H4 (cell line): ENCODE measurements at regions not wholly inside any gene's neighbourhood (a gene's known extent, or its start where the extent isn't known, plus 50 kb on each side); places are given as distances from the start of the nearest gene placed in this dataset.

ENCODE experiments used
- DNase-seq: peaks from one replicate; pipeline ENCODE4 v3.0.0-alpha.2; 2015; ENCODE audit warnings: low spot score

GRCh38 chr9:79895232-79895631 is 323.5 kb downstream of the TLE4 start:
- no peak for DNase-seq

DNA sequence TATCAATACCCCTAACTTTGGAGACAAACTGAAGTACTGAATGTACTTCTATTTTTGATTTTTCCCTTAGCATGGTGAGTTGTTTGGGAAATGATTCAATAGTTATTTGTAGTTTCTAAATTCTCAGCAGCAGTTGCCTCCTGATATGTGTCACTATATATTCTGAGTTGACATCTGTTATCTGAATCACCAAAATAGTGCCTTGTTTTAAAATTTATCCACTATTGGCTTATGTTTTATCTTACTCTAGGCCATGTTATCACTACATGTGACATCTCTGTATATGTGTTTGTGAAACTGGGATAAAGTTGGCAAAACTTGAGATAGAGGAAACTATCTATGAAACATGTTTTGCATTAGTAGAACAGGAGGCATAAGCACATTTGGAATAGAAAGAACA is 317.6 kb downstream of the TLE4 start:
- no peak for DNase-seq

DNA sequence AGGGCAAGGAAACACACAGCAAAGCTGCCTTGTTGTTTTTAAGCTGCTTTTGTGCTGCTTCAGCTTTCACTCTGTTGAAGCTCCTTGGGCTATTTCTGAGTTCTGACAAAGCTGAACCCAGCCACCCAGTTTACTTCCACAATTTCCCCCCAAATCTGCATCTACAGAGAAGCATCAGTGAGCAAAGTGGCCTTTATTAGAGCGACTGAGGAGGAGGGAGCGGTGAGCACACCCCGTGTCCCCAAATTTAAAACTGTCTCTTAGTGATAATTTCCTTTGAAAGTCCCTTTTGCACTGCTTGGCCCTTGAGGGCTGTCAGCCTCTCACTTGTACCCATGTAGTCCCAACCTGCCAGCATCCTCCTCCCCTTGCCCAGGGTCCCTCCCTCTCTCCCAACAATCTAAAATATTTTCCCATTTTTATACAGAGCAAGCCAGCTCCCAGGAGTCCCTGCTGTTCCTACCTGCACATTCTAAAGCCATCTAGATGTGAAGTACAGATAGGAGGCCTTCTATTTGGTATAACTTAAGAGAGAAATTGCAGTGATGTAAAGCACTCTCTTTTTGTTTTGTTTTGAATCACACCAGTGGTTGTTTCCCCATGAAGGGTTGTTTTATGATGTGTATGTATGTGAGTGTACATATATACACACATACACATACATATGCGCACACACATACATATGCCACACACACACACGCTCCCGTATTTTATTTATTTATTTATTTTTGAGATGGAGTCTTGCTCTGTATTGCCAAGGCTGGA is 313.5 kb downstream of the TLE4 start:
- no peak for DNase-seq

DNA sequence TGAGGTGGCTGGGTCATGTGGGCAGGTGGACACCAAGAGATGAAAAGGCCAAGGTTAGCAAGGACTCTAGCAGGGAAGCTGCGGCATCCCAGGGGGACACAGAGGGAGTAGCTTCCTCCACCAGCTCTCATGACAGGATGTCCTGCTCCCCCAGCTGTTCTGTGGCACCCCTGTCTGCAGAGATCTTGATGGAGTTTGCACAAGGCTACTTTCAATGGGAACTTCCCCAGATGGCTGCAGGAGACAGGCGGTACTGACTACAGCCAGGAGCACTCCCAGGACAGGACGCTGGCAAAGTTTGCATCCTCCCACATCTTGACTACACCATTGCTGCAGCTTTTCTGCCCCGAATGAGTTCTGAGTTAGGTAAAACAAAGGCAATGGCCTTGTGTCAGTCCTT is 312.8 kb downstream of the TLE4 start:
- DNase-seq: no peak

DNA sequence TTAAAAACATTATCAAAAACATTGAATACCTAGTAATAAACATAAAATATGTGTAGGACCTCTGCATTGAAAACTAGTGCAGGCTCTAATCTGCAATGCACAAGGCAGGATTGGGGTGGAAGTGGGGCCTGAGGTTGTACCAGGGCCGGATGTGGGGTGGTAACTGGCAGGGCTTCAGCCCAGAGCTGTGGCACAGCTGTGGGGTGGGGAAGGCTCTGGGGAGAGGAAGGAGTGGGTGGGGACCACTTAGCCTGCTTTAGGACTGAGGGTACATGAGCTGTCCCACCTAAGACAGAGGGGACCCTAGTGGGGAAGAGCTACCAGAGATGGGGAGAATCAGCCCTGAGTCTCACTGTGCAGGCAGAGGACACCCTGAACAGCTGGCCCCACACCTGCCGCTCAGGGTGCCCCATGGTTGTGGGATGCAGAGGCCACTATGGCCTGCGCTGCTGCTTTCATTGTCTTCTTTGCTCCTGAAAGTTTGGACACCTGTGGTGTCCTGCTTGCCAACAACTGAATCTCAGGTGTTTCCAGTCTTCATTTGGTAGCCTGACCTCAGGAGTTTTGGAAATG is 311.4 kb downstream of the TLE4 start:
- DNase-seq: no peak

DNA sequence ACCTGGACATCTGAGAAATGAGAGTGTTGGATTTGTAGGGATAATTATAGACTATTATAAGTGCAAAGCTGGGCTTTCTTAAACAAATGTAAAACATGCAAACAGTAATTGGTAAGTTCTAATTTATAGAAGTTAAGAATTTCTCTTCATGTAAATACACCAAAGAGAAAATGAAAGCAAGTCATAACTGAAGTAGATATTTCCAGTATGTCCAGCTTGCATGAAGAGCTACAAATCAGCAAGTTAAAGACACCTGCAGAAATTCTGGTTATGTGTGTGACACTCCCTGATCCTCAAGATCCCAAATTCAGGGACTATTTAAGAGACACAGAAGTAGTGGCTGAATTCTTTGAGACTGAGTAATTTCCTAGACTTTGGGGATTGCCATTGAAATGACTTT is 308.9 kb downstream of the TLE4 start:
- no peak for DNase-seq

GRCh38 chr9:79877943-79878602 is 306.3 kb downstream of the TLE4 start:
- DNase-seq: no peak

GRCh38 chr9:79868567-79869189 is 296.9 kb downstream of the TLE4 start:
- DNase-seq: no peak

DNA sequence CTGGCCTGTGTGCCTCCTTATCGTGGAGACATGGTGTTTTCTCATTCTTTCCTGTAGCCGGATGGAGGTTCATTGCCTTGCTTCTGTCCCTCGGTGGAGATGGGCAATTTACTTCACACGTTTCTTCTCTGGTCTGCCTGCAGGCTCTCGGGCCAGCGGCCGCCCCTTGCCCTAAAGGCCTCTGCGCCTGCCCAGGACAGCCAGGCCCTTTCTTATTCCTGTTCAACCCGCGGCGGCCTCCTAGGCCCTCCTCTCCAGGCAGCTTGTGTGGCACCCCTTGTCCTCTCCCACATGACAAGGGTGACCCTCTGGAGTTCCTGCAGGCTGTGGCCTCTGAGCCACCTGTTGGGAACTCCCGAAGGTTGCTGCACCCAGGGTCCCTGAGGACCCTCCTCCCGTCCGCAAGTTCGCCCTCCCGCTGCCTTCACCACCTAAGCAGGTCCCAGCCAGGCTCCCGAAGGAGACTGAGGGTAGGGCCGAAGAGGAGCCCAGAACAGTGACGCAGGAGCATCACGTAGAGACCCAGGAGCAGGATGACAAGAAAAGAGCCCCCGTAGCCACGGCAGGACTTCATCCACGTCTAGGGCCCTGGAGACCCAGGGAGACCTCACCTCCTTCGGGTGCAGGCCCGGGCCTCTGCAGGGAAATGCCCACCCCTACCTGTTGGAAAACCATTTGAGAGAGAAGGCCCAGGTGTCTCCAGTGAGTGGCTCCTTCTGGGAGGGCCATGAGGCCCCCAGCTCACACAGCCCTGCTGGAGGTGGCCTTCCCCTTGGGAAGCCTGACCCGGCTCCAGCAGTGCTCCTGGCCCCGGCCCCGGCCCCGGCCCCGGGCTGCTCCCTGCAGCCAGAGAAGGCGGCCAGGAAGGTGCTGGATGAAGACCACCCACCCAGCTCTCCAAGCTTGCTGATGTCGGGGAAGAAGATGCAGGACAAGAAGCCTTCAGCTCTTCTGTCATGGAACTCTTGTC is 291.4 kb downstream of the TLE4 start:
- no peak for DNase-seq

GRCh38 chr9:79858508-79858907 is 286.7 kb downstream of the TLE4 start:
- peak; percentile 83 for DNase-seq

DNA sequence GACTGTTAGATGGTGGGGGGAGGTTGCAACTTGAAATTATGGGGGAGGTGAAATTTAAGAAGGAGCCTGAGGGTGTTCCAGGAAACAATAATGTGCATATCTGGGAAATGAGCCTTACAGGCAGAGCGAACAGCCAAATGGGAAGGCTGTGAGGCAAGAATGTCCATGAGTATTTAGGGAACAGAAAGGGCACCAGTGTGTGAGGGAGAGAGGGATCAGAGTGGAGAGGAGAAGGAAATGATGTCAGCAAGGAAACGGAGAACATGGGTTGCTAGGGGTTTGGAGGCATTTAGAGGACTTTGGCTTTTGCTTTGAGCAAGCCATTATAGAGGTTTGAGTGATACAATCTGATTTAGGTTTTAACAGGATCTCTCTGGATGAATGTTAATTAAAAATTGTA is 285.4 kb downstream of the TLE4 start:
- peak; percentile 13 for DNase-seq

- no peak for DNase-seq
Observed at GRCh38 chr9:79847074-79847473, 275.3 kb downstream of the TLE4 start.

DNA sequence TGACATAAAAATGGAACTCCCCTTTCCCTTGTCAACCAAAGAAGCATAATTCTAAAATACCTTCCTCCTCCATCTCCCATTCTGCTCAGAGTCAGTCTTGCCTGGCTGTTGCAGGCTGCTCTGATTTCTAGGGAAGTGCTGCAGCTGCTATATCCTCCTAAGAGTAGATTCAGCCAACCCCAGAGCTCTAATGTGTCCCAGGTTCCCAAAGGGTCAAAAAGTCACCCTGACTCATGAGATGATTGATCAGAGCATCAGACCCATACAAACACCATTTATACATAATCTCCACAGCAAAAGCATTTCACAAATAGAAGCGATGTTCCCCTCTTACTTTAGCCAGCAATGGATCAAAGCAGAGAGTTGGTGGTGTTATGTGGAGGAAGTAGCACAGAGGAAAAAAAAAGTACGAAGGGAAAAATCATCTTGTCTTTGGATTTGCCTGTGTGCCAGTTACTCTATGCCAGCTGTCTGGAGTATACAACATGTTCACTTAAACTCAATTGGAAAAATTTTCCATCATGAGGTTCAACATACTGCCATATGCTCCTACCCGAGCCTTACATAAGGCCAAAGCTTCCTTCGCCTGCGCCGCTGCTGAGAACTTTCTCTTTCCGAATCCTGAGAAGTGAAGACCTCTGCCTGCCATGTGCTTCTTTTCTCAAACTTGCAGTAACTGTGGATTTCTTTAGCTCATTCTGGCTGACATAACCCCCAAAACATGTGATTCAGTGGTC is 258.0 kb downstream of the TLE4 start:
- DNase-seq: no peak

GRCh38 chr9:79824265-79824664 is 252.5 kb downstream of the TLE4 start:
- no peak for DNase-seq

DNA sequence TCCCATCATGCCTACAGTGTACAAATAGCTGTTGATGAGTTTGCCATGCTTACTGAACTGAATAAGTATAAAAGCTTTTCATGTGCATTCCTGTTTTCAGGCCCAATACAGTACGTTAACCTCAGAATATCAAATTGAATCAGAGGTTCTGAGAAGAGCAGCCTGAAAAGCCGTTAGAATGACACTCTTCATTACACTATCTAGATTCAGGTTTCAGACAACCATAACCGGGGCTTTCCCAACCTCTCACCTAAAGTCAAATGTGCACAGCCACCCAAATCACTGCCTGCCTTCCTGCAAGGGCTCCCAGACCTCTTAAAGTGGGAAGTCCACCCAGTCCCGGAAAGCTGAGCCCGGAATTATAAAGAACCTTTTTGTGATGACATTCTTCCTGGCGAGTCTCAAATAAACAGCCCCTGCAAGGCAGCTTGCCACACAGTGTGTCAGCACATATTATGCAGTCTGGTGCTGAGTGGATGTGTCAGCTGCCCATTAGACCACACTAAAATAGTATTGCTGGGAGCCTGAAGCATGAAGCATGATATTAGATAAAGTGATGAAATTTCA is 245.8 kb downstream of the TLE4 start:
- peak; percentile 13 for DNase-seq

GRCh38 chr9:79813258-79813638 is 241.5 kb downstream of the TLE4 start:
- DNase-seq: no peak

DNA sequence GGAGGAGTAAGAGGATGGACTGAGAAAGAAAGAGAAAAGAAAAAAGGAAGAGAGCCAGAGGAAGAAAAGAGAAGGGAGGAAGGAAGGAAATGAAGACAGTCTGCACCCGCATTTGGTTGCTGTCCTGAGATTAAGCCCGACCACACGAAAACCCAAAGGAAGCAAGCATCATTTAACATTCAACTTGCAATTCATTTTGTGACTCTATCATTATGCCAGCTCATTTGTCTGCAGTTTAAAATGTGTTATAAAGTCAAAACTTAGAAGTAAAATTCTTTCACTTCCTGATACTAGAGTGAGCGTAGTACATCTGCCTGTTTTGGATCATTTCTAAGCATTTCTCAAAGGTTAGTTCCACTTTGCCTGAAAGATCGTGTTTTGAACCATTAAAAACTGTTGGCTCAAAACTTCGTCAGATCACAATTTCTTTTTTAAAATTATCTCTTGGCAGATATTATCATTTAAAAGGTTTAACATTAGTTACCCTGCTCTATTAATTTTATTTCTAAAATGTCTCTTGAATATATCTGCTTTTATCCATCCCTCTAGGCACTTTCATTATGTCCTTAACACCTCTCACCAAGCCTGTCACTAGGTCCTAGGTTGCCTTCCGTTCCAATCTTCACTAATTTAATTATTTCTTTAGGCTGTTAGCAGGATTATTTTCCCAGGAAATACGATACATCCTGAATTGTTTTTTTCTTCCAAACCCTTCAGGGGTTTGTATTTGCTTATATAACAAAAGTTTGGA is 240.9 kb downstream of the TLE4 start:
- peak; percentile 10 for DNase-seq

DNA sequence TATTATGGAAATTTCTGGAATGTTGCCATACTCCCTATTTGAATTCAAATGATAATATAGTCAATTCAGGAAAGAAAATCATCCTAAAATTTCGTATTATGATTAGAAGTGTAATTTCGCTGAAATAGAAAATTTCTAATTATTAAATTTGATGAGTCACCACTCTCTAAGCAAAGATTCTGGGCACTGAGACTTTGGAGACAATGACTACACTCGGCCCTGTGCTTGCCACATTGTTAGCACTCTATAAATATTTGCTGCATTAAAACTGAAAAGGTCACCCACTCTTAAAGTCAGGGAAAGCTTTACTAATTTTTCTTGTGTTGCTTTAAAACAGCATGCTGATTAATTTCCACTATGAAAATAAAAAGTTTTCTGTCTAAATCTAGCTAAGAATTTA is 240.3 kb downstream of the TLE4 start:
- DNase-seq: no peak

DNA sequence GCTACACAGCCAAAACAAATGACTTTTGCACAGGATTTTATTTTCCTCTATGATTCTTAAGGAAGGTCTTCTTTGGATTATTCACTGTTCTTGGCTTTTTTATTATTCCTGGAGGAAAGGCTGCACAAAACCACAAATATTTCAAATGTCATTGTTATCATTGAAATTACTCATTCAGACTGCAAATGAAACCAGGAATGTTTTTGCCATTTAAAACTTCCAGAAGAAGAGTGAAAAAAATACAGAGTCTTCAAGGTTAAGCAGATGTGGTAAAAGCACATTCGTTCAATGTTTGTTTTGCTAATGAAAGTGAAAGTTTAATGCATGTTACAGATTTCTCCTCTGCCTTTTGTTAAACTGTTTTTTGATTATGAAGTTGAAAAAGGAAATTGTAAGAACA is 238.2 kb downstream of the TLE4 start:
- DNase-seq: peak; percentile 84
